ENCODE measurements at regions not wholly inside any gene's neighbourhood (a gene's known extent, or its start where the extent isn't known, plus 50 kb on each side); places are given as distances from the start of the nearest gene placed in this dataset.
"Not testable (repeated sequence)": the region's sequence is repeated elsewhere in the genome, so short reads cannot be mapped to it uniquely, and the experiment has no call there.

DNA sequence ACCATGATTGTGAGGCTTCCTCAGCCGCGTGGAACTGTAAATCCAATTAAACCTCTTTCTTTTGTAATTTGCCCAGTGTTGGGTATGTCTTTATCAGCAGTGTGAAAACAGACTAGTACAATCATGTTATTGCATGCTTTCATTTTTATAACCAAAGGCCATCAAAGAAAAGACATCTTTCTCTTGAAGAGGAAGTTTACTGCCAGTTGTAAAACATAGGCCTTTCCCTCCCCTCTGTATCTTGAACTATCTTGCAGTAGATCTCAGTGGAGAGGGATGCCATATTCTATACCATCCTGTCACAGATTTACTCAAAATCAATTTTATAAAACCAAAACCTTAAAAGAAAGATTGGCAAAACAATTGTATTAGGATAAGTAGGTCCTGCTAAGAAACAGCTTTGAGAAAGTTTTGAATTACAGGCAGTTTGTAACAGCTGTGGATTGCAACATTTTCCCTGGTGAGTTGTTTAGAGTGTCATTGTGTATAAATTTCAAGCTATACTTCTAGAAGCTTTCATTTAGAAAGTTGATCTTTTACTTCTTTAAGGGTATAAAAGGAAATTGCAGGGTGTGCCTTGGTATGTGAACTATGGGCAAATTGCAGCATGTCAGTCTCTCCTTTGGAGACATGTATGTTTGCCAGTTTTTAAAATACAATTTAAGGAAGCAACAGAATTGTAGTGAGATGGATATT, 128.0 kb downstream of the ATP23 start:
- no peak for DNase-seq

DNA sequence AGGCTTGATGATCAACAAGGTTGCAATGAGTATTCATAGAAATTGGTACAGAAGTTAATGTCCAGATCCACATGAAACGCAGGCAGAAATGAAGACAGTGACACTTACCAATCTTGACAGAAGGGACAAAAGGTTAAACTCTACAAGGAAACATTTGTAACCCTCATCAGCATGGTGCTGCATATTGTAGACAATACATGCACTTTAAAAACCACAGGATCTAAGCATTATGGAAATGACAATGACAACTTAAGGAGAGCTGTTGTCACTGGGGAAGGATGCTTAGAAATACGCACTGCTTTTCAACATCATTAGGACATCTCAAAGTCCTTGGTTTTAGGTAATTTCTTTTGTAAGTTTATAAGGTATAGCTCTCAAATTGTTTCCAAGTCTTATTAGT, 130.6 kb downstream of the ATP23 start:
- no peak for DNase-seq

DNA sequence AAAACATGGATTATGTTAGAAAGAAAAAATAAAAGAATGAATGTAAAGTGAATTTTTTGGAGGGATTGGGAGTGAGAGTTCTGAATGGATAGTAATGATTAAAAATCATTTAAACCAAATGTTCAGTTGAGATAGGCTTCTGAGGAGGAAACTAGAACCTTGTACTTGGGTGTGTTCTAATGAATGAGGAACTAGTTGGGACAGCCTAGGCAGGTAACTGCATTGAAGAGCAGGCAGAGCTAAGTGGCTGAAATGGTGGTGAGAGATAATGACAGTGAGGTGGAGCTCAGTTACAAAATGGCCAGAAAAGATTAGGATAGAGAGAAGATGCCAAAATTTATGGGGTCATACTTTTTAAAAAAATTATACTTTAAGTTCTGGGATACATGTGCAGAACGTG, 132.9 kb downstream of the ATP23 start:
- DNase-seq, result no peak

DNA sequence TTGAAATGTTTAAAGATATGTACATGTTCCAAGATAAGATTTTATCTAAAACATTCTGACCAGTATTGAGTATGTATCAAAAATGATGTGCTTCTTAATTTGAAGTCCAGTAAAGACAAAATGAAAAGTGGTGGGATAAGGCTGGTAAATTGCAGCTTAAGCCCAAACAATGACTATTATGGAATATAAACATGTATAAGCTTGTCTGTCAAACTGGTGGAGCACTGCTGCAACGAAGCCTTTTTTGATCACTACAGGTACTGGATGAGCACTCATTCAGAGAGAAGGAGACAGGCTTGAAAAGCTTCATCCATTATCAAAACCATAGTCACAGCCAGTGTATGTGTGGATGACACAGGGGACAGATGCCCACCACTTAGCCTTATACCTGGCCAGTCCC, 138.4 kb downstream of the ATP23 start:
- DNase-seq, result no peak

DNA sequence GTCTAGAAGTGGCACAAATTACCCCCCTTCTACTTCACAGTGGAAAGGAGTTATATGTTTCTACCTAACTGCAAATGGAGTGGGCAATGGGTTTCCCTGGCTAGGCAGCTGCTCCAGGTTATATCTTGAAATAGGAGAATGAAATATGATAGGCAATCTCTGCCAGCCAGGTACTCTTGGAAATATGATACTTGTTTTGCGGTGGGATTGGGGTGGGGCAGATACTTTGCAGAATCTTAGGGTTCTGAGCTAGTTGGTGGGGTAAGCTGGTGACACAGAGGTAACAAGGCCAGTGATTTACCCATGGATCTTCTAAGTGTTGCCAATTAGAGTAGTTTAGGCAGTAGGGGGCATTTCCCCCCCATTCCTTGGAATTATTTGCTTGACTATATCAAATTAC, 140.1 kb downstream of the ATP23 start:
- no peak for DNase-seq

DNA sequence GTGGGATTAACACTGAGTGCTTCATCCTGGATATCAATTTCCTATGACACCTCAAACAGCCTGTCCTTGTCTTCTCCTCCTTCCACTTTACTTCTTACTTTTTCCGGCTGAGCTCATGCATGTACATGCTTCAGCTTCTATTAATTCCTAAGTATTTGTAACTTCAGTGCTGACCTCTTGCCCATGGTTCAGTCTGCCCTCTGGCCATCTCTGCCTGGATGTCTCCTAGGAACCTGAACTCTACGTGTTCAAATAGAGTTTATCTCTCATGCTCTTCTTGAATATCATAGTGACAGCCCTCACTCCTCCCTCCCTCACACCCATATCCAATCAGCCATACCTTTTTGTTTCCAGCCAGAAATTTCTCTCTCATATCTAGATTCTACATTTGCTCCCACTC, 141.6 kb downstream of the ATP23 start:
- DNase-seq, result no peak

DNA sequence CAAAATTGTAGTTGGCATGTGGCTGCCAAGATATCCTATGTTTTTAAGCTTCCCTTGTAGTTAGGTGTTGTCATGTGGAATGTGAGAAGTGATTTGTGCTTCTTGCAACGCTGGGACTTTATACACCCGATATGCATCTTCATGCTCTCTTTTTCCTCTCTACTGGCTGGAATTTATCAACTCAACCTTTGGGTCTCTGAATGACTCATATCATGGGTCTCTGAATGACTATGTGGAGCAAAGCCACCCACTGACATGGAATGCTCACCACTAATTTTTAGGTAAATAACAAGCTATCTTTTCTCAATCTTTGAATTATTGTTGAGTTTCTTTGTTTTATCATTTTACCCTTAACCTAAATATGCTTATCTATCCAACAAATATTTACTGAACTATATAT, 144.6 kb downstream of the ATP23 start:
- DNase-seq, result no peak

DNA sequence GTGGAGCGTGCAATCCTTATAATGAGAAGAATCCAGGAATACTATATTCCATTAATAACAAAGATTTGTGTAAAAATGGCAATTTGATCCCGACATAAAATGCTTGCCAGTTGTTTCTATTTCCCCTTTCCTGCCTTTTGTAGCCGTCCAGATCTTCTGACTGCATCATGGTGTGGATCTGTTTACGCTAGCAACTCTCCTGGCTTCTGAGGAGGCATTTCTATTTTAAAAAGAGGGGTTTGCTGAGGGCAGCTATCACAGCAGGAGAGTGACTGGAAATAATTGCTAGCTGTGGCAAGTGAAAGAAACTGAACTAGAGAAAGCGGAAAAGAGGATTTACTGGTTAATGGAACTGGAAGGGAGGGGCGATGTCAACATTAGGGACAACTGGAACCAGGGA, 145.6 kb downstream of the ATP23 start:
- no peak for DNase-seq

DNA sequence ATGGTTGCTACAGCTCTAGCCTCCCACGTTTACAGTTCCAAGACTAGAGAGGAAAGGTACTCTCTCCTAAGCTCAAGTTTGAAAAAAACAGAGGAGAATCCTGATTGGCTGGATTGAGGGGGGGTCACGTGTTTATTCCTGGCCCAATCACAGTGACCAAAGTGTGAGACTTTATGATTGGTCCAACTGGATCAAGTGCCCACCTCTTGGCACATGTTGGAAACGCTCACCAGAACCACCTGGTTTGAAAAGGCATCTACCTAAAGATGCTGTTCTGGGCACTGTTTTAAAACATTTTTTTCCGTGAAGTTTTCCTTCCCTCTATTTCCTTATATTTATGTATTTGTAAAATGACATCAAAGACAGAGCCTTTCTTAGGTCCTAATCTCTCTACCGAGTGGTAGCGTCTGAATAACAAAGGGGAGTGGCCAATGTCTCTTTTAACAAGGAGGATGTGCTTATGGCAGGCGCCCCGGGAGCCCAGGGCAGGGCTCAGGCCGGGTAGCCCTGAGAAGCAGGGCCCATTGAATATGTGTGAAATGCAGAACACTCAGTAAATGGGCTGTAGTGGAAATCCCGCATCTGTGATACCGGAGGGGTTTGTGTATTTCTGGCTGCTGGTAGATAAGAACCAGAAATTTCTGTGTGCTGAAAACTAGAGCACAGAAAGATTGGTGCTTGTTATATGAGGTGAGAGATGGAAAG, 146.2 kb downstream of the ATP23 start:
- no peak for DNase-seq

DNA sequence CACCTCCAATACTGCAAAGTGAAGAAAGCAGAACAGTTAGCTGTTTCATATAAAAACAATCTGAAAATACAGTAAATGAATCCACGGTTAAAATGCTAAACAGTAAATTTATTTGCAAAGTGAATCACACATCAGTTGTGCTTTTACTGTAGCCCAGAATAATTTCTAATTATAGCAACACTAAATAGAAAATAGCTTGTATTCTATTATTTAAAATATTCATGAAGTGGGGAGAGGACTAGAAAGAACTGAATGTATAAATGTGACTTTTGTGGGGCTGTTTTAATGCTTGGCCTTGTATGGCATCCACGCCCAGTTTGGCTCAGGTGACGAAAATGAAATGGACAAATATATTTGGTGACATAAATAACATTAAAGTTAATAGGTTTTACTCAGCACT, 148.2 kb downstream of the ATP23 start:
- DNase-seq, result no peak

DNA sequence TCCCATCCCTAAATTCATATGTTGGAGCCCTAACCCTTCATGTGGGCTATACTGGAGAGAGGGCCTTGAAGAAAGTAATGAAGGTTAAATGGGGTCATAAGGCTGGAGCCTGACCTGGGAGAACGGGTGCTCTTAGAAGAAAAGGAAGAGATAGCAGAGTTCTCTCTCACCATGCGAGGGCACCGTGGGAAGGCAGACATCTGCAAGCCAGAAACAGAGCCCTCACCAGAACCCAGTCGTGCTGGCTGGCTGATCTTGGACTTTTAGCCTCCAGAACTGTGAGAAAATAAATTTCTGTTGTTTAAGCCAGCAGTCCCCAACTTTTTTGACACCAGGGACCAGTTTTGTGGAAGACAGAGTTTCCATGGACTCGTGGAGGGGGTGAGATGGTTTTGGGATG, 149.3 kb downstream of the ATP23 start:
- no peak for DNase-seq

DNA sequence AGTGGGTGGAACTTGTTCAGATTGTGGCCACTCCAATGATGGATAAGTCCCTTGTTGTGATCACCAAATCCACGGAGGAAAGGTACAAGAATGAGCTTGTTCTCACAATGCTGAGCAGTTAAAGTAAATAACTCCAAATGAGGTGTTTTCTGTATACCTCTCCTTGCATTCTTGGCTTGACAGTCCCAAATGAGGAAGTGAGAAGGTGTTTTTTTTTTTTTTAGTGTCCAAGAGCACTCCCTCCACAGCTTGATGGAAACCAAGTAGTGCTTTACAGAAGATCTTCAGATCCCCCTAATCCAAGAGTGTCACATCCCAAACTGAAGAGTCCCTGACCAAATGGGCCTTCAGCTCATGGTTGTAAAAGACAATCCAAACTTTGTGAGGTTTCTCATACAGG, 153.6 kb downstream of the ATP23 start:
- DNase-seq, result no peak

DNA sequence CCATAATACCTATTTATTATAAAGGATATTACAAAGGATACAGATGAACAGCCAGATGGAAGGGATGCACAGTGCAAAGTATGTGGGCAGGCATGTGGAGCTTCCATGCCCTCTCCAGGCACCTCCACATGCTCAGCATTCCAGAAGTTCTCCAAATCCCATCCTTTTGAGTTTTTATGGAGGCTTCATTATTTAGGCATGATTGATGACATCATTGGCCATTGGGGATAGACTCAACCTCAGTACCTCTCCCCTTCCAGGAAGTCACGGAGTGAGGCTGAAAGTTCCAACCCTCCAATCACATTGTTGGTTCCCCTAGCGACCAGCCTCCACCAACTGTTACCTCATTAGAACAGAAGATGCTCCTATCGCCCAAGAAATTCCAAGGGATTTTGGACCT, 156.4 kb downstream of the ATP23 start:
- no peak for DNase-seq

DNA sequence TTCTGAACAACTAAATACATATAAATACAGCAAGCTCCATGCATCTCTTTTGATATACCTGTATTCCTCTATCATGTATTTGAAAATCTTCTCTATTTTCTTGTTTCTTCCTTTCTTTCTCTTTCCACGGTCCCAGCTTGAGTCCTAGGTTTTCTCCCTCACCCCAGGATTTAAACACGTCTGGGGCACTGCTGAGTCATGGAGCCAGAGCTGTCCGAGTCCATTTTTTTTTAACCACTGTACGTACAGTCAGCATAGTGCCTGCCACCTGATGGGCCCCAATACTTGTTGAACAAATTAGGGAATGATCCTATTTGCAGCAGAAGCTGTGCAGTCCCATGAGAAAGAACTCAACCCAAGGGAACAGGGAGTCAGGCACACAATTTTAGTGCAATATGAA, 158.1 kb downstream of the ATP23 start:
- no peak for DNase-seq

DNA sequence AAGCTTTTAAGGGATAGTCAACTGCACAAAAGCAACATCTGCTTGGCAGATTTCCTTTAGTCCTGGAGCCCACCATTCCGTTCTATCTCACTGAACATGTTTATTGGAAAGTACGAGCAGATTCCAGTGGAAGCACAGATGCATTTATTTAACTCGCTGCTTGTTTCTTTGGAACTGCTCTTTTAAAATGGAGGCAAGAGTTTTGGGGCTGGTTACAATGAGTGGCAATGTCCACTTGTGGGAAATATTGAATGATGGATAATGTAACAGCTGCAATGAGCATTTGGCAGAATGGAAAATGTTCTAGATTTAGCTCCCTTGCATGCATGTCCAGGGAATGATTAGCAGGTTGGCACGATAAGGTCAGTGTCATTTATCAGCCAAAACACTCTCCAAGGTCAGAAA, 163.0 kb downstream of the ATP23 start:
- DNase-seq, result no peak

DNA sequence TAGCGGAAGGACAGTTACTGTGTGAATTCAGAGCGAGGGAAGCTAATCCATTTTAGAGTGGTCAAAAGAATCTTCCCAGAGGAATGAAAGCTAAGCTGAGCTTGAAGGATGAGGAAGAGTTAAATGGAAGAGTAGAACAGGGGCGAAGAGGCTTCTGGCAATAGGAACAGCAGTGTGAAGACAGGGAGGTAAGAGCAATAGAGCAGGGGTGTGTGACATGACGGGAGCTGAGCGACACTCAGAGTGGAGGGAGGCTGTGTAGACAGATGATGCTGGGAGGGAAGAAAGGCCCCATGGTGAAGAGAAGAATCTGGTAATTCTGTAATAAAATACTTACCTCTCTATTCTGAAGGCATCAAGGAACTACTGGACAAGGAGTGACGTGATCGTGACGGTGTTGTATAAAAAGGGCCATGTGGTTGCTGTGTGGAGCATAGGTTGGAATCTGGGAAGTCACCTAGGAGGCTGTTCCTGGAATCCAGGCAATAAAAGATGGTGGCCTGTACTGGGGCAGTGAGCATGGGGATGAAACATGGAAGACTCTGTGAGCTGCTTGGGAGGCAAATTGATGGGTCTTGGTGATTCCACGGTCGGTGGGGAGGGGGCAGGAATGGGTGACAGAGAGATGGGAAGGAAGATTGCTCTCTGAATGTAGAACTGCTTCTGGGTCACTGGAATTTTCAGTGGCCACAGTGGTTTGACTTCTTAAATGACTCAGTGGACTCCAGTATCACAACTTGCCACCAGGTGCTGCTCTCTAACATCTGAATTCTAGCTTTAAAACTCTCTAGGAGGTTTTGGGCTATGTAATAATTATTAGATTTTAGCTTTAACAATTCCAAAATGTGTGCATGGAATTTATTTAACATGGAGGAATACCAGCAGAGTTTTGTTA, 164.1 kb downstream of the ATP23 start:
- DNase-seq, result no peak

DNA sequence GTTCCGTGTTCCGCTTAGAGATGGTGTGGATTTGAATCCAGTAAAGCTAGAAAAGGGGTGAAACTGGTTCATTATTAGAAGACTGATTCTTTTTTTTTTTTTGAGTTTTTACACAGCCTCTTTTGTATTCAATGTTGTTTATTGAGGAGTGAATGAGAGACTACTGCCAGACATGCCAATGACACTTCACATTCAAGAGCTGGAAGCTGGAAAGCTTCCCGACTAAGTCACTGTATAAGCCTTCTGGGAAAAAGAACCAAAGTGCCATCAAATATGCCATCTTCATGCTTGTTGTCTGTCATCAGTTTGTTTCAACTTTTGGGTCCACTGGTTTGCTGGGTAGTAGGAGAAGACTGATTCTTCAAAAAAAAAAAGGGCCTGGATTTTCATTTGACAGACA, 164.8 kb downstream of the ATP23 start:
- no peak for DNase-seq

DNA sequence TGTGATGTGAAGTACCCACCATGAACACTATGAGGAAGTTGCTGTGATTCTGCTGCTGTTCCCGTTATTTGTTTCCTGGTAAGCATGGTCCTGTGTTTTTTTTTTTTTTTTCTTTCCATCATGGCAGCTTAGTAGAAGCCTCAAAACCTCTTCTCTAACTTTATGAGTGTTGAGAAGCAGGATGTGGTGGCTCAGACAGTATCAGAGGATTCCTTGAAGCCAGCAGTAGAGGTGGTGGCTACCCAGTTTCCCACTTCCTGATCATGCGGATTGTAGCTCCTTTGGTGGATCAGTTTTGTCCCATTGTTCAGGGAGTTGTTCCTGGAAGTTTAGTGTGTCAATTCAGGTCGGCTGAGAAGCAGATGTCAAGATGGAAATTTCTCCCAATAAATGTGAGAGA, 175.8 kb downstream of the ATP23 start:
- no peak for DNase-seq

DNA sequence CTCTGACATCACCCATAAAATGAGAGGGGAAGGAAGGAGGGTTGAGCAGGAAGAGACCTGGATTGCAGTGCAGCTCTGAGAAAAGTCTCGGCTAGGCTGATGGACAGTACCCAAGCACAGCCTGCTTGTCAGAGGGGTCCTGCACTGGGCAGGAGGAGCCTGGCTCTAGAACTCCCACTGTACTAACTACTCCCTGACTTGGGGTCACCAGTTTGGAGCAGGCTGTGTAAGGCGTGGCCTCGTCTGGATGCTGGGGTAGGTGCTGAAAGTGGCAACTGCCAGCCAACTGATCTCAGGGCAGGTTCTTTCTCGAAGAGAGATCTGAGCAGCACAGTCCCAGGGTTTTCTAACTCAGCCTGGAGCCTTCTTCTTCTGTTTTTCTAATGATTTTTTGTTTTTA, 176.3 kb downstream of the ATP23 start:
- no peak for DNase-seq

DNA sequence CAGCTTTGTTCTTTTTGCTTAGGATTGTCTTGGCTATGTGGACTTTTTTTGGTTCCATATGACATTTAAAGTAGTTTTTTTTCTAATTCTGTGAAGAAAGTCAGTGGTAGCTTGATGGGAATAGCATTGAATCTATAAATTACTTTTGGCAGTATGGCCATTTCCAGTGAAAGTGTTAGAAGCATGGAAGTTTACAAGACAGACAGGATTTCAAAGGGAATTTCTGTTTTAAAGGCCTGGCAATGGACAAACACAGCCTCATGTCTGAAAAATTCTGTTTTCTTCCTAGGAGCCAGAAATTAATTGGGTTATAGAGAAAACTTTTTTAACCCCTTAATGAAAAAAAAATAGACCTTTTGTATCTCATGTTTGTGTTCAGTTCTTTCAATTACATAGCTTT, 184.4 kb downstream of the ATP23 start:
- DNase-seq, result not testable (repeated sequence)

DNA sequence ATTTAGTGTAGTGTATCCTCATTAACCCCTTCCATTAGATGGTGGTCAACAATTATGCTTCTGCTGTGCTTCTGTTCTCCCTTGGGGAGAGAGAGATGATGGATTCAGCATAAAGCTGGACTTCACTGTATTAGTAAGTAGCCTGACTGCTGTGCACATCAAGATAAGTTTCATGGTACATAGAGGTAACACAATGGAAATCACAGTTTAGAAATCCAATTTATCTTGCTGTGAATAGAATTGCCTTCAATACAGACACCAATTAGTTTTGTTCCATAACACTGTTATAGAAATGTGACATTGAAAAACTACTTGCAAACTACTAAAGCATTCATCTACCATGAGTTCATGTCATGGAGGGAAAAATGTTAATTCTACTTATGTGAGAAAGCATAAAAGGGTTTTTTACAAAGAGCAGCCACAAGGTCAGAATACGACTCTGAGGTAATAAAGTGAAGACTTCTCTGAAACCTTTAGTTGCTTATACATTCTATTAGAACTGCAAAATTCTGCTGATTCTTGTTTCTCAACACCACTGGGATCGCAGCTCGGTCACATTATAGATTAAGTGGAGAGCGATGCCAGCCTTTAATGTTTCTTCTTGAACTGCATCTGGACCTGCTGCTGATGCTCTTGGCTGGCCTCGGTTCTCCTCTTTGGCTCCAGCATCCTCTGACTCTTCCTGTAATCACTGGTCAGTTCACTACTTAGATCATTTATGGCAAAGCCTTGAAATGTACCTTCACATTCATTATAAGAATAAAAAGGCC, 190.8 kb downstream of the ATP23 start:
- DNase-seq, result no peak

DNA sequence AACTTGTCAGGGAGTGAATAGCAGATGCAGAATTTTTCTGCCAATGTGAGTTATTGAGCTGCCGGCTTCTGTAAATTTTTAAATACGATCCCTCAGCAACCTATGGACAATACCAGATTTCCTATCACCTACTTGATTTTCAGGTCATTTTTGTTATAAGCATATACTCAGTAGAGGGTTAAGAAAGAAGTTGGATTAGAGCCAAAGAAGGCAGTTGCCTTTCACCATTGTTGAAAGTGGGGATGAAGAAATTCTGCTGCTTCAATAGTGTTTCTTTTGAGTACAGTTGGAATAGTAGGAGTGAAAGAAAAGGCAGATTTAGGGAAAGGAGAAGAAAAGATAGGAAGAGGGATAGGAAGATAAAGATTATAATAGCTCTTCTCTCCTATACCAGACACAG, 197.1 kb downstream of the ATP23 start:
- no peak for DNase-seq

DNA sequence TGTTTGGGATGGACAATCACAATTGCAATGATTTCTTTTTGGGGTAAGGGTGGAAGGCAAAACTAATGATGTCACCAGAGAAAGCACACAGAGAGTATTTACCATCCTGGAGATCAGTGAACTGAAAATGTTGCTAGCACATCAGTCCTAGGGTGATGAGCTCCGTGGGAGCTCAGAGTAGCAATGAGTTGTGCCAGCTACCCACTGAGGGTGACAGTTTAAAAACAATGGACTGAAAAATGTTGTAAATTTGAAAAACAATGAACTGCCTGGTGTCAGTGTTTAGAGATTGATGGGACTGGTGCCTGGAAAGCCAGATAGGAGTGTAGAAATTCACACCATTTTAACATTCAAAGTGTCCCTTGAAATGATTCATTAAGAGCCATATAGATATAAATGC, 198.5 kb downstream of the ATP23 start:
- DNase-seq, result no peak
